T-cell (primary cell): ENCODE measurements at regions not wholly inside any gene's neighbourhood (a gene's known extent, or its start where the extent isn't known, plus 50 kb on each side); places are given as distances from the start of the nearest gene placed in this dataset.
A peak's percentile ranks its signal among the peaks of the same experiment; 100 is the strongest.
"Not testable (repeated sequence)": the region's sequence is repeated elsewhere in the genome, so short reads cannot be mapped to it uniquely, and the experiment has no call there.

ENCODE experiments used
- ATAC-seq, 4 experiments: fragments of 200-7000 bp in 3 of 4; fragments of 150-1000 bp in 1 of 4; cut with Tn5 transposase; replicated peaks in 1 of 4; 1 replicate in 3 of 4; 2 replicates in 1 of 4; pipeline ENCODE4 v1.10.0; 2021; ENCODE audit warnings: moderate library complexity in 3 of 4, mild to moderate bottlenecking in 2 of 4, moderate number of reproducible peaks in 1 of 4
- CTCF ChIA-PET, 2 donors: fragments of 300-600 bp; sonication (Branson Sonifier 250); formaldehyde crosslinking; loops; one replicate each; lab custom pipeline; 2022; ENCODE audit warnings: antibody characterized with exemption in 2 of 2; lab: Charles Lee
- POLR2A ChIA-PET, 2 donors: fragments of 300-600 bp; sonication (Branson Sonifier 250); formaldehyde crosslinking; loops; one replicate each; lab custom pipeline; 2022; ENCODE audit warnings: antibody characterized with exemption in 2 of 2; lab: Charles Lee
- DNase-seq, 35 experiments: peaks; one replicate each; pipeline versions ENCODE4 v3.0.0 to v3.0.0-alpha.2; 2013 to 2023
- H3K27ac ChIP-seq: one replicate; pipeline ENCODE4 v1.5.1; 2013; ENCODE audit warnings: low read length
- H3K27me3 ChIP-seq, 2 experiments: replicated peaks in 1 of 2; 1 replicate in 1 of 2; 2 replicates in 1 of 2; pipeline versions ENCODE4 v1.6.1 to v1.7.0; 2013; ENCODE audit warnings: low read length in 1 of 2, mixed read lengths in 1 of 2; ENCODE audit not compliant: control insufficient read depth in 2 of 2, insufficient read depth in 2 of 2; ENCODE audit errors: extremely low read depth in 1 of 2
- H3K36me3 ChIP-seq, 2 donors: 1 replicate in 1 of 2; 2 replicates in 1 of 2; pipeline versions ENCODE4 v1.6.1 to v1.7.0; 2013; ENCODE audit warnings: low read length in 1 of 2; ENCODE audit not compliant: control insufficient read depth in 2 of 2, insufficient read depth in 1 of 2; ENCODE audit errors: extremely low read depth in 1 of 2
- H3K4me1 ChIP-seq, 2 experiments: 1 replicate in 1 of 2; 2 replicates in 1 of 2; pipeline versions ENCODE4 v1.6.1 to v1.7.0; 2013; ENCODE audit warnings: low read length in 2 of 2, mixed read lengths in 1 of 2; ENCODE audit not compliant: insufficient read depth in 2 of 2, control insufficient read depth in 1 of 2; ENCODE audit errors: extremely low read depth in 1 of 2
- H3K4me3 ChIP-seq, 2 donors: 1 replicate in 1 of 2; 2 replicates in 1 of 2; pipeline versions ENCODE4 v1.5.1 to v1.7.0; 2013; ENCODE audit warnings: mild to moderate bottlenecking in 2 of 2, low read length in 1 of 2, moderate library complexity in 1 of 2; ENCODE audit not compliant: control insufficient read depth in 1 of 2; ENCODE audit errors: extremely low read depth in 1 of 2
- H3K9me3 ChIP-seq: 2 replicates; pipeline ENCODE4 v1.7.0; 2013
- H3K27ac Mint-ChIP-seq, 2 donors: one replicate each; pipeline ENCODE4 v1.8.0; 2020 to 2021; ENCODE audit warnings: mild to moderate bottlenecking in 2 of 2, mixed read lengths in 2 of 2
- H3K27me3 Mint-ChIP-seq, 2 donors: one replicate each; pipeline ENCODE4 v1.8.0; 2021 to 2022; ENCODE audit warnings: mixed read lengths in 2 of 2
- H3K36me3 Mint-ChIP-seq: one replicate; pipeline ENCODE4 v1.8.0; 2021; ENCODE audit warnings: mixed read lengths
- H3K4me1 Mint-ChIP-seq, 3 donors: one replicate each; pipeline ENCODE4 v1.8.0; 2020 to 2022; ENCODE audit warnings: mixed read lengths in 3 of 3, mild to moderate bottlenecking in 1 of 3
- H3K4me3 Mint-ChIP-seq, 3 donors: one replicate each; pipeline ENCODE4 v1.8.0; 2020 to 2022; ENCODE audit warnings: mild to moderate bottlenecking in 3 of 3, mixed read lengths in 3 of 3, moderate library complexity in 3 of 3
- H3K9me3 Mint-ChIP-seq, 3 donors: one replicate each; pipeline ENCODE4 v1.8.0; 2020 to 2022; ENCODE audit warnings: mixed read lengths in 3 of 3
- WGBS: methylation state at CpG from one replicate; pipeline ENCODE4 v1.1.5; 2013; ENCODE audit warnings: missing lambda C conversion rate; ENCODE audit not compliant: insufficient coverage; 5-methylcytosine and 5-hydroxymethylcytosine counted together

DNA sequence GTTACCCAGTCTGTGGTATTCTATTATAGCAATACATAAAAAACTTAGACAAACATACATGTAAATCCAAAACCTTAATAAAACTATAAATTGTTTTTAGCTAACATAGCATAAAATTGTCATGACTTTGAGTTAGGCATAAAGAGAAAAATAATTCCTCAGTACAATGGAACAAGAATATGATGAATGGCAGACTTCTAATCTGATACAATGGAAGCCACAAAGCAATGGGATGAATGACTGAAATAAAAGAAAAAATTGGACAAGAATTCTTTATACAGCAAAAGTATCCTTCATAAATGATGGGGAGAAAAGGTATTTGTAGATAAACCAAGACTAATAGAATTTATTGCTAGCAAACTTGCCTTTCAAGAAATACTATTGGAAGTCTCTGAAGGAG lies 524.2 kb downstream of the GABRG2 start:
- Histone ChIP-seq H3K4me3 (no peak overlapping the region), H3K9me3 (no peaks in the 10 kb centered on the region), H3K36me3 (no peaks in the 10 kb centered on the region), H3K4me1 (no peaks in the 10 kb centered on the region), H3K27me3 (no peaks in the 10 kb centered on the region), H3K27ac (no peak overlapping the region)
- POLR2A ChIA-PET: no interaction called here
- no peaks in the 10 kb centered on the region for H3K4me1 Mint-ChIP-seq
- H3K9me3 Mint-ChIP-seq: peaks cover 8 to 18% (median 14%) of the 10 kb centered on the region in 3 donors
- H3K27ac Mint-ChIP-seq: no peak overlapping the region
- ATAC-seq: no peak
- no peaks in the 10 kb centered on the region for H3K27me3 Mint-ChIP-seq
- no peak overlapping the region for H3K4me3 Mint-ChIP-seq
- no peaks in the 10 kb centered on the region for H3K36me3 Mint-ChIP-seq
- CTCF ChIA-PET: no interaction called here
- no peak for DNase-seq

DNA sequence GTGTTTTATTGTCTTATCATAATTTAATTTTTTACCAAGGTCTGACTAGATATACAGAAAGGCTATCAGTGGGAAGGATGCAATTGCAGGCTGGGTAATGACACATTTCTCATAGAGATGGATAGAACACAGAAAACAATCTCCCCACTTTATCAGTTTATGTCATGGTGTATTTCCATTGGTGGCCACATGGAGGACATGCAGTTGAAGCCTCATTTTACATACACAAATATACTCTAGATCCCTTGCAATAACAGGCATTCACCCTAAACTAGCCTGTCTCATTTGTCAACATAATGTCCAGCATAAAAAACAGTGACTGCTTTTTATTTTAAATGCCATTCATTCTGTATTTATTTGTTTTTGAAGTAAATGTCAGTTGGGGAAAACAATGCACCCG lies 526.3 kb downstream of the GABRG2 start:
- CTCF ChIA-PET: no interaction called here
- no peak overlapping the region for H3K27ac Mint-ChIP-seq
- Histone ChIP-seq H3K27ac (no peak overlapping the region), H3K9me3 (no peaks in the 10 kb centered on the region), H3K27me3 (no peaks in the 10 kb centered on the region), H3K36me3 (no peaks in the 10 kb centered on the region), H3K4me3 (no peak overlapping the region), H3K4me1 (no peaks in the 10 kb centered on the region)
- H3K4me3 Mint-ChIP-seq: no peak overlapping the region
- POLR2A ChIA-PET: no interaction called here
- no peaks in the 10 kb centered on the region for H3K27me3 Mint-ChIP-seq
- ATAC-seq (no peak), DNase-seq (no peak)
- peaks cover 8 to 18% (median 16%) of the 10 kb centered on the region in 3 donors for H3K9me3 Mint-ChIP-seq
- WGBS: no CpG with 5 or more reads among the region's 1 CpG
- H3K4me1 Mint-ChIP-seq: no peaks in the 10 kb centered on the region
- H3K36me3 Mint-ChIP-seq: no peaks in the 10 kb centered on the region

DNA sequence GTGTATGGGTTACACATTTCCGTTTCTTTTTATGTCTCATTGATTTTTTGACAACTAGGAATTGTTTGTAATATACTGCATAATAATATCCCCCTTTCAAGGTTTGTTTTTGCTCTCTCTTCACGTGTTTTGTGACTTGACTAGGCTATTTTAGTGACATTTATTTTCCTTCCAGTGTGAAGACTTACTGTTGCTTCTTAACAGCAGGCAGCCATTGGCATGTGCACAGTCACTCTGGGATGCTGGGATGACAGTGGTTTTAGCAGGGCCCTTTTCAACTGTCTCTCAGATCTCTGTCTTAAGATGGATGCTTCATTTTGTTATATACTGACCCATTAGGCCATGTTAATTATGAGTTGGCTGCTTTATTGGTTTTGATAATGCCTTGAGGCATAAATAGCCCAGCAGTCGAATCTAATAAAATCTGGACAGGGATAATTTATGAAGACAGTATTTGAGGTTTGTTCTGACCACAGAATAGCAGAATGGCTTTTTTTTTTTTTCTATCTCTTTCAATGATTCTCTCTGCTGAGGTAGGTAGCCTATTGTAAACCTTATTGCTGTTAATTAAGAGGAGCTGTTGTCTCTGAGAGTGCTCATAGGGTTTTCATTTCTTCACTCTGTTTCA lies 536.0 kb downstream of the GABRG2 start:
- no peak overlapping the region for H3K27ac ChIP-seq
- no peak overlapping the region for H3K4me3 ChIP-seq
- Mint-ChIP-seq H3K4me1 (no peaks in the 10 kb centered on the region), H3K4me3 (no peak overlapping the region), H3K27me3 (no peaks in the 10 kb centered on the region), H3K27ac (no peak overlapping the region), H3K36me3 (no peaks in the 10 kb centered on the region), H3K9me3 (peaks cover 6 to 14% (median 12%) of the 10 kb centered on the region in 3 donors)
- H3K4me1 ChIP-seq: no peaks in the 10 kb centered on the region
- no peaks in the 10 kb centered on the region for H3K36me3 ChIP-seq
- POLR2A ChIA-PET: no interaction called here
- CTCF ChIA-PET: interaction anchor here in 1 of 2 donors (0.7 kb wide), 1 partner anchor 750 kb away, joined by 8 read pairs; no protein-coding TSS in a partner anchor
- ATAC-seq: no peak
- H3K9me3 ChIP-seq: no peaks in the 10 kb centered on the region
- H3K27me3 ChIP-seq: no peaks in the 10 kb centered on the region
- 60% methylated on average over 1 of the region's 3 CpGs for WGBS
- DNase-seq: no peak

DNA sequence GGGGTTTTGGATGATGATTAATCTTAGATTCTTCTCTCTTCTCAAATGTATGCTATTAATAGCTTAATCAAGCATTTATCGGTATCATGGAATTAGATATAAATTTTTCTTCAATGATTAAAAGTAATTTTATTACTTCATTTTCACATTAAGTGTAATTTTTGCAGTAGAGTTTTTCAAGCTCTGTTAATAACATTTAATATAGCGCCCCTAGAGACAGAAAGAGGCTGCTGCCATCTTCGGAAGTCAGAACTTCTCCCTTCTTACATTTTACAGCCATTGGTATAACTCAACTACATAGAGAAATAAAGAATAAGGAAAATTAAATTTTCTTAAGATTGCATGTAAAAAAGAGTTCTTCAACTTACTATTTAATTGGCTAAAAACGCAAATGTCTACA lies 540.3 kb downstream of the GABRG2 start:
- Mint-ChIP-seq H3K27ac (no peak overlapping the region), H3K4me3 (no peak overlapping the region), H3K9me3 (peaks cover 12 to 17% (median 16%) of the 10 kb centered on the region in 3 donors), H3K36me3 (no peaks in the 10 kb centered on the region), H3K27me3 (no peaks in the 10 kb centered on the region), H3K4me1 (no peaks in the 10 kb centered on the region)
- ChIA-PET POLR2A (no interaction called here), CTCF (no interaction called here)
- Histone ChIP-seq H3K36me3 (no peaks in the 10 kb centered on the region), H3K4me1 (no peaks in the 10 kb centered on the region), H3K4me3 (no peak overlapping the region), H3K9me3 (no peaks in the 10 kb centered on the region), H3K27ac (no peak overlapping the region), H3K27me3 (no peaks in the 10 kb centered on the region)
- no CpG with 5 or more reads among the region's 4 CpGs for WGBS
- ATAC-seq (no peak), DNase-seq (no peak)

DNA sequence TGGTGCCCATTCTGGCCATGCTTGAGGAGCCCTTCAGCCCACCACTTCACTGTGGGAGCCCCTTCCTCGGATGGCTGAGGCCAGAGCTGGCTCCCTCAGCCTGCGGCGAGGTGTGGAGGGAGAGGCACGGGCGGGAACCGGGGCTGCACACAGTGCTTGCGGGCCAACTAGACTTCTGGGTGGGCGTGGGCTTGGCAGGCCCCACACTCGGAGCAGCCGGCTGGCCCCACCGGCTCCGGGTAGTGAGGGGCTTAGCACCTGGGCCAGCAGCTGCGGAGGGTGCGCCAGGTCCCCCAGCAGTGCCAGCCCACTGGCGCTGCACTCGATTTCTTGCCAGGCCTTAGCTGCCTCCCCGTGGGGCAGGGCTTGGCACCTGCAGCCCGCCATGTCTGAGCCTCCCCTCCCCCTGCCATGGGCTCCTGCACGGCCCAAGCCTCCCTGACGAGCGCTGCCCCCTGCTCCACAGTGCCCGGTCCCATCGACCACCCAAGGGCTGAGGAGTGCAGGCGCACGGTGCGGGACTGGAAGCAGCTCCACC lies 554.2 kb downstream of the GABRG2 start:
- H3K27me3 Mint-ChIP-seq, H3K36me3 Mint-ChIP-seq, H3K4me1 ChIP-seq, H3K4me1 Mint-ChIP-seq, ATAC-seq, H3K27ac ChIP-seq, H3K27ac Mint-ChIP-seq, H3K9me3 ChIP-seq, H3K36me3 ChIP-seq, H3K4me3 Mint-ChIP-seq, POLR2A ChIA-PET, CTCF ChIA-PET, H3K27me3 ChIP-seq, H3K4me3 ChIP-seq: not testable (repeated sequence)
- peak in 1 of 35 experiments; percentile 0 for DNase-seq
- 93% methylated on average over 26 of the region's 26 CpGs for WGBS
- H3K9me3 Mint-ChIP-seq: peaks cover 4 to 11% (median 5%) of the 10 kb centered on the region in 3 donors

DNA sequence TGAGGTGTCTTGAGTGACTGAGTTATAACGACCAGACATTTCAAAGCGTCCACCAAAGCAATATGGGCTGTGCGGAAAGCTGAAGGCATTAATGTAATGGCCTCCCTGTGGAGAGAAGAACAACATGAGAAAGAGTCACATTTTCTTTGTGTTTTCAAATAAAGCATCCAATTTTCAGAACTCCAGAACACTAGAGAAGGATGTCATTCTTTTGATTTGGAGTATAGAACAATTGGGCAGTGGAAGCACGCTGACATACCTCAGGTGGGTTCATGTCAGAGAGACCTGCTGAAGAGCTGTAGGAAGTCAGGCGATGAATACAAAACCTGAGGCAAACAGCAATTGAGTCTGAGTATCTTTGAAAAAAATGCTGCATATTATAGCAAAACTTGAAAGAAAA lies 556.5 kb downstream of the GABRG2 start:
- Mint-ChIP-seq H3K4me3 (no peak overlapping the region), H3K9me3 (peaks cover 12 to 14% (median 14%) of the 10 kb centered on the region in 3 donors), H3K4me1 (no peaks in the 10 kb centered on the region), H3K27me3 (no peaks in the 10 kb centered on the region), H3K27ac (no peak overlapping the region), H3K36me3 (no peaks in the 10 kb centered on the region)
- no peak overlapping the region for H3K4me3 ChIP-seq
- no peak for DNase-seq
- no peaks in the 10 kb centered on the region for H3K4me1 ChIP-seq
- ChIA-PET POLR2A (no interaction called here), CTCF (no interaction called here)
- no peak for ATAC-seq
- H3K27me3 ChIP-seq: no peaks in the 10 kb centered on the region
- H3K27ac ChIP-seq: no peak overlapping the region
- no peaks in the 10 kb centered on the region for H3K9me3 ChIP-seq
- 83% methylated on average over 1 of the region's 5 CpGs for WGBS
- no peaks in the 10 kb centered on the region for H3K36me3 ChIP-seq
